SH-SY5Y (cell line): ENCODE measurements at regions not wholly inside any gene's neighbourhood (a gene's known extent, or its start where the extent isn't known, plus 50 kb on each side); places are given as distances from the start of the nearest gene placed in this dataset.

Source experiments
- GATA2 ChIP-seq: IDR thresholded peaks from 2 replicates; pipeline ENCODE4 v1.6.1; 2011; ENCODE audit warnings: mild to moderate bottlenecking, low read depth, low read length
- GATA3 ChIP-seq: IDR thresholded peaks from 2 replicates; pipeline ENCODE4 v1.6.1; 2011; ENCODE audit warnings: low read depth, mild to moderate bottlenecking, low read length, moderate library complexity

DNA sequence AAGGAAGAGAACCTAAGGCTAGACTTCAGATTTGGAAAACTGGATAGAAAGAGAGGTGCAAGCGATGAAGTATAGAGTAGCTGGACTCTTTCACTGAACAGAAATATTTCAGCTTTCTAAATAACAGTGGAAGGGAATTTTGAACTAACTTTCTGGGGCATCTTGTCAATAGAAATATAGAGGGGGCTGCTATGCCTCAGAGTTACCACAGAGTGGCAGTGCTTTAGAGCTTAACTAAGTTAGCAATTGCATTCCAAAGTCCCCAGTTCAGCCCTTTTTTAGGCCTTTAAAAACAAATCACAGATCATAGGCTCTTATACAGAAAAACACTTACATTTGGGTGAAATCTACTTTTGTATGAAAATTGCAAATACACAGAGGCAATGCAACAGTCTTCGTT is 154.2 kb upstream of the CDH8 start:
- TF ChIP-seq GATA3 (no peak), GATA2 (no peak)
